Mucosa of descending colon (tissue), 3 donors: ENCODE measurements at regions not wholly inside any gene's neighbourhood (a gene's known extent, or its start where the extent isn't known, plus 50 kb on each side); places are given as distances from the start of the nearest gene placed in this dataset.
"Not testable (repeated sequence)": the region's sequence is repeated elsewhere in the genome, so short reads cannot be mapped to it uniquely, and the experiment has no call there.

Source experiments
- ATAC-seq: fragments of 200-7000 bp; cut with Tn5 transposase; one replicate; pipeline ENCODE4 v1.9.1; 2020; ENCODE audit warnings: mild to moderate bottlenecking, moderate library complexity
- DNase-seq, 3 donors: peaks; one replicate each; pipeline ENCODE4 v3.0.0-alpha.2; 2020
- H3K36me3 ChIP-seq: fragments of 200-600 bp; one replicate; pipeline ENCODE4 v1.8.0; 2021; ENCODE audit warnings: low read depth, mild to moderate bottlenecking
- H3K4me1 ChIP-seq: fragments of 200-600 bp; one replicate; pipeline ENCODE4 v1.8.0; 2021; ENCODE audit warnings: low read depth, mild to moderate bottlenecking
- H3K4me3 ChIP-seq: fragments of 200-600 bp; one replicate; pipeline ENCODE4 v1.8.0; 2021; ENCODE audit warnings: mild to moderate bottlenecking
- H3K9me3 ChIP-seq: fragments of 200-600 bp; one replicate; pipeline ENCODE4 v1.8.0; 2021; ENCODE audit warnings: mild to moderate bottlenecking
- CTCF ChIP-seq: fragments of 200-600 bp; IDR thresholded peaks from one replicate; pipeline ENCODE4 v1.8.0; 2022; ENCODE audit warnings: antibody characterized with exemption, mild to moderate bottlenecking
- intact Hi-C, 2 donors: fragments of 100-400 bp; cut with DNase I in 1 of 2; cut with micrococcal nuclease in 1 of 2; formaldehyde crosslinking; loops; one replicate each; pipeline versions ENCODE4 v1.11.0 to v1.11.1; 2022; cut with DNase I, micrococcal nuclease
- donor health status: DM: no; HTN: no; CAD: no; lungs with moderate emphysema.
- donor health status: DM: no; HTN: no; CAD: no.
- donor health status: DM: no; HTN: yes; CAD: no.

- Histone ChIP-seq H3K4me1 (peaks cover 25% of the 10 kb centered on the region), H3K36me3 (no peaks in the 10 kb centered on the region), H3K9me3 (no peaks in the 10 kb centered on the region), H3K4me3 (no peak overlapping the region)
- no peak for TF ChIP-seq CTCF
- peak in 1 of 3 donors; percentile 20 for DNase-seq
- no peak for ATAC-seq
- intact Hi-C loops = no loop called here
These were observed 213.9 kb downstream of the TOMM20 start for GRCh38 chr1:234914606-234915290.

GRCh38 chr1:234913771-234914170 is 214.9 kb downstream of the TOMM20 start:
- Histone ChIP-seq H3K4me3 (no peak overlapping the region), H3K9me3 (no peaks in the 10 kb centered on the region), H3K4me1 (peaks cover 16% of the 10 kb centered on the region), H3K36me3 (no peaks in the 10 kb centered on the region)
- intact Hi-C loops = no loop called here
- TF ChIP-seq CTCF = no peak
- ATAC-seq = no peak
- peak in 1 of 3 donors; percentile 14 for DNase-seq

GRCh38 chr1:234913278-234913649 is 215.4 kb downstream of the TOMM20 start:
- ATAC-seq (no peak), DNase-seq (no peak)
- no peak for TF ChIP-seq CTCF
- H3K9me3 ChIP-seq = no peaks in the 10 kb centered on the region
- no peaks in the 10 kb centered on the region for H3K36me3 ChIP-seq
- H3K4me3 ChIP-seq = no peak overlapping the region
- intact Hi-C loops = no loop called here
- H3K4me1 ChIP-seq = peaks cover 11% of the 10 kb centered on the region

GRCh38 chr1:234912548-234913277 is 215.9 kb downstream of the TOMM20 start:
- ATAC-seq (no peak), DNase-seq (no peak)
- no peak for TF ChIP-seq CTCF
- Histone ChIP-seq H3K4me1 (peaks cover 10% of the 10 kb centered on the region), H3K4me3 (no peak overlapping the region), H3K9me3 (no peaks in the 10 kb centered on the region), H3K36me3 (no peaks in the 10 kb centered on the region)
- intact Hi-C loops = no loop called here

- Histone ChIP-seq H3K4me3 (no peak overlapping the region), H3K9me3 (no peaks in the 10 kb centered on the region), H3K36me3 (no peaks in the 10 kb centered on the region), H3K4me1 (peaks cover 15% of the 10 kb centered on the region)
- no peak for TF ChIP-seq CTCF
- intact Hi-C loops = no loop called here
- ATAC-seq = no peak
- no peak for DNase-seq
These were observed 216.8 kb downstream of the TOMM20 start for GRCh38 chr1:234911787-234912186.

GRCh38 chr1:234911136-234911535 is 217.5 kb downstream of the TOMM20 start:
- H3K4me3 ChIP-seq, H3K36me3 ChIP-seq, H3K9me3 ChIP-seq, ATAC-seq, DNase-seq, intact Hi-C loops: not testable (repeated sequence)
- H3K4me1 ChIP-seq = peaks cover 15% of the 10 kb centered on the region
